ENCODE measurements at regions not wholly inside any gene's neighbourhood (a gene's known extent, or its start where the extent isn't known, plus 50 kb on each side); places are given as distances from the start of the nearest gene placed in this dataset.

DNA sequence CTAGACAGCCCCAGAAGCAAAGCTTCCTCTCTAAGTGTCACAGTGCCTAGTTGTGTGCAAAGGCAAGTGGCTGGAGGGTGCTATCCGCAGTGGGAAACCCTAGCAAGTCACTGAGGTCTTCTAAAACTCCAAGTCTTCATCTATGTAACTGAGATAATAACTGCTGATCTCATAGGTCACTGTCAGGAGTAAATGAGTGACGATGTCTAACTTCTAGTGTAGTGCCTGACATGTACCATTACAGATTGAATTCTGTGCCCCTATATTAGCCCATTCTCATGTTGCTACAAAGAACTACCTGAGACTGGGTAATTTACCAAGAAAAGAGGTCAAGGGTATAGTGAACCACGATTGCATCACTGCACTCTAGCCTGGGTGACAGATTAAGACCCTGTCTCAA is 253.5 kb upstream of the JARID2 start:
- no peaks in the 10 kb centered on the region for H3K4me1 ChIP-seq (ENCODE audit: control insufficient read depth, low read length)
- no peaks in the 10 kb centered on the region for H3K9me2 ChIP-seq (replicated peaks; ENCODE audit: control insufficient read depth, low read length)
- TF ChIP-seq, protein P1, sequence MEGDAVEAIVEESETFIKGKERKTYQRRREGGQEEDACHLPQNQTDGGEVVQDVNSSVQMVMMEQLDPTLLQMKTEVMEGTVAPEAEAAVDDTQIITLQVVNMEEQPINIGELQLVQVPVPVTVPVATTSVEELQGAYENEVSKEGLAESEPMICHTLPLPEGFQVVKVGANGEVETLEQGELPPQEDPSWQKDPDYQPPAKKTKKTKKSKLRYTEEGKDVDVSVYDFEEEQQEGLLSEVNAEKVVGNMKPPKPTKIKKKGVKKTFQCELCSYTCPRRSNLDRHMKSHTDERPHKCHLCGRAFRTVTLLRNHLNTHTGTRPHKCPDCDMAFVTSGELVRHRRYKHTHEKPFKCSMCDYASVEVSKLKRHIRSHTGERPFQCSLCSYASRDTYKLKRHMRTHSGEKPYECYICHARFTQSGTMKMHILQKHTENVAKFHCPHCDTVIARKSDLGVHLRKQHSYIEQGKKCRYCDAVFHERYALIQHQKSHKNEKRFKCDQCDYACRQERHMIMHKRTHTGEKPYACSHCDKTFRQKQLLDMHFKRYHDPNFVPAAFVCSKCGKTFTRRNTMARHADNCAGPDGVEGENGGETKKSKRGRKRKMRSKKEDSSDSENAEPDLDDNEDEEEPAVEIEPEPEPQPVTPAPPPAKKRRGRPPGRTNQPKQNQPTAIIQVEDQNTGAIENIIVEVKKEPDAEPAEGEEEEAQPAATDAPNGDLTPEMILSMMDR (IDR thresholded peaks at IDR 0.05; ENCODE audit: low read depth, low read length, poor library complexity, severe bottlenecking): no peak
- TF ChIP-seq EZH2phosphoT487 (IDR thresholded peaks at IDR 0.05; ENCODE audit: borderline replicate concordance, low read length): no peak
- no peaks in the 10 kb centered on the region for H3K79me2 ChIP-seq (ENCODE audit: control insufficient read depth, low read length)
- no peaks in the 10 kb centered on the region for H4K20me1 ChIP-seq (ENCODE audit: control insufficient read depth, insufficient read depth, low read depth, low read length)
- H3K9me3 ChIP-seq (ENCODE audit: control insufficient read depth, insufficient read depth, low read length): no peaks in the 10 kb centered on the region
- H3F3A ChIP-seq (ENCODE audit: control insufficient read depth, insufficient read depth): no peaks in the 10 kb centered on the region
- no peaks in the 10 kb centered on the region for H3K36me3 ChIP-seq (ENCODE audit: control insufficient read depth, low read length)
- H3K27ac ChIP-seq (ENCODE audit: low read depth, low read length): no peak overlapping the region
- no peak overlapping the region for H3K4me2 ChIP-seq (ENCODE audit: low read length)
- H3K4me3 ChIP-seq (ENCODE audit: low read length): no peak overlapping the region
- H3K27me3 ChIP-seq (ENCODE audit: control insufficient read depth, low read length): 0 out of 2 replicates have a peak, but pooled peaks cover 2% of the 10 kb centered on the region

- Histone ChIP-seq H3K79me2 (ENCODE audit: control insufficient read depth, low read length) (no peaks in the 10 kb centered on the region), H3K9me2 (replicated peaks; ENCODE audit: control insufficient read depth, low read length) (no peaks in the 10 kb centered on the region), H4K20me1 (ENCODE audit: control insufficient read depth, insufficient read depth, low read depth, low read length) (no peaks in the 10 kb centered on the region), H3K4me1 (ENCODE audit: control insufficient read depth, low read length) (no peaks in the 10 kb centered on the region), H3F3A (ENCODE audit: control insufficient read depth, insufficient read depth) (no peaks in the 10 kb centered on the region), H3K27me3 (ENCODE audit: control insufficient read depth, low read length) (0 out of 2 replicates have a peak, but pooled peaks cover 2% of the 10 kb centered on the region), H3K36me3 (ENCODE audit: control insufficient read depth, low read length) (no peaks in the 10 kb centered on the region), H3K9me3 (ENCODE audit: control insufficient read depth, insufficient read depth, low read length) (no peaks in the 10 kb centered on the region), H3K4me2 (ENCODE audit: low read length) (no peak overlapping the region), H3K4me3 (ENCODE audit: low read length) (no peak overlapping the region), H3K27ac (ENCODE audit: low read depth, low read length) (no peak overlapping the region)
- TF ChIP-seq EZH2phosphoT487 (IDR thresholded peaks at IDR 0.05; ENCODE audit: borderline replicate concordance, low read length): no peak
- TF ChIP-seq, protein P1 (IDR thresholded peaks at IDR 0.05; ENCODE audit: low read depth, low read length, poor library complexity, severe bottlenecking): no peak
Measured at GRCh38 chr6:14995208-14995607, 250.7 kb upstream of the JARID2 start.

DNA sequence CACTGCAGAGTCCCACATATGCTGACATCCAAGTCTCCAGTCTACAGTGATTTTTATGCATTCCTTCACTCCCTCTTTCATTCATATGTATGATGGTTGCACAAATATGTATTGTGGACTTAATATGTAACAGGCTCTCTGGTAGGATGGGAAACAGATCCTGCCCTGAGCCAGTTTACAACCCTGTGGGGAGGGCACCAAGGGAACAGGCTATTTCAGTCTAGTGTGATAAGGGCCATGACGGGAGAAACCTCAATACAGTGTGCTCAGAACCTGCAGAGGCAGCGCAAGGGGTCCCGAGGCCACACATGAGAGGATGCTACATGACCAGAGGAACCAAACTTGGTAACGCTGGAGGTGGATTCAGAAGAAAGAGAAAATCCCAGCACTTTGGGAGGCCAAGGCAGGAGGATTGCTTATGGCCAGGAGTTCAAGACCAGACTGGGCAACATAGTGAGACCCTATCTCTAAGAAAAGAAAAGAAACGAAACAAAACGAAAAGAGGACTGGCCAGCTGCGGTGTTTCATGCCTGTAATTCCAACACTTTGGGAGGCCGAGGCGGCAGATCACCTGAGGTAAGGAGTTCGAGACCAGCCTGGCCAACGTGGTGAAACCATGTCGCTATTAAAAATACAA is 249.8 kb upstream of the JARID2 start:
- TF ChIP-seq, protein P1 (IDR thresholded peaks at IDR 0.05; ENCODE audit: low read depth, low read length, poor library complexity, severe bottlenecking): no peak
- TF ChIP-seq EZH2phosphoT487 (IDR thresholded peaks at IDR 0.05; ENCODE audit: borderline replicate concordance, low read length): no peak

More for the DNA sequence above, 249.8 kb upstream of the JARID2 start:
- H3K27ac ChIP-seq (ENCODE audit: low read depth, low read length): no peak overlapping the region
- H3K4me3 ChIP-seq (ENCODE audit: low read length): no peak overlapping the region
- no peaks in the 10 kb centered on the region for H3K36me3 ChIP-seq (ENCODE audit: control insufficient read depth, low read length)
- H3K79me2 ChIP-seq (ENCODE audit: control insufficient read depth, low read length): no peaks in the 10 kb centered on the region
- no peaks in the 10 kb centered on the region for H3K4me1 ChIP-seq (ENCODE audit: control insufficient read depth, low read length)
- H3K27me3 ChIP-seq (ENCODE audit: control insufficient read depth, low read length): 0 out of 2 replicates have a peak, but pooled peaks cover 2% of the 10 kb centered on the region
- no peaks in the 10 kb centered on the region for H3K9me3 ChIP-seq (ENCODE audit: control insufficient read depth, insufficient read depth, low read length)
- H3K9me2 ChIP-seq (replicated peaks; ENCODE audit: control insufficient read depth, low read length): no peaks in the 10 kb centered on the region
- H3K4me2 ChIP-seq (ENCODE audit: low read length): no peak overlapping the region
- H3F3A ChIP-seq (ENCODE audit: control insufficient read depth, insufficient read depth): no peaks in the 10 kb centered on the region
- H4K20me1 ChIP-seq (ENCODE audit: control insufficient read depth, insufficient read depth, low read depth, low read length): no peaks in the 10 kb centered on the region
